Colonic mucosa (tissue), 4 donors: ENCODE measurements at regions not wholly inside any gene's neighbourhood (a gene's known extent, or its start where the extent isn't known, plus 50 kb on each side); places are given as distances from the start of the nearest gene placed in this dataset.

ENCODE experiments used
- DNase-seq: peaks from one replicate; pipeline ENCODE4 v3.0.0-alpha.2; 2020
- H3K27ac ChIP-seq: fragments of 200-600 bp; one replicate; pipeline ENCODE4 v1.8.0; 2021
- H3K27me3 ChIP-seq: fragments of 200-600 bp; one replicate; pipeline ENCODE4 v1.8.0; 2021
- H3K36me3 ChIP-seq: fragments of 200-600 bp; one replicate; pipeline ENCODE4 v1.8.0; 2021
- H3K4me1 ChIP-seq: fragments of 200-600 bp; one replicate; pipeline ENCODE4 v1.8.0; 2021; ENCODE audit warnings: mild to moderate bottlenecking
- H3K4me3 ChIP-seq: fragments of 200-600 bp; one replicate; pipeline ENCODE4 v1.8.0; 2021
- H3K9ac ChIP-seq, 2 donors: one replicate each; pipeline ENCODE4 v1.7.0; 2013; ENCODE audit warnings: control low read depth in 2 of 2, low read depth in 2 of 2, low read length in 2 of 2
- H3K9me3 ChIP-seq: fragments of 200-600 bp; one replicate; pipeline ENCODE4 v1.8.0; 2021
- CTCF ChIP-seq: fragments of 200-600 bp; IDR thresholded peaks from one replicate; pipeline ENCODE4 v1.8.0; 2022; ENCODE audit warnings: antibody characterized with exemption, mild to moderate bottlenecking
- intact Hi-C: fragments of 100-400 bp; cut with DNase I; formaldehyde crosslinking; loops from one replicate; pipeline ENCODE4 v1.14.1; 2022
- donor health status: healthy.
- donor health status: DM: no; HTN: no; CAD: no.
- donor health status: DM: no; HTN: no; CAD: no.

GRCh38 chr2:367246-367645, 79.4 kb upstream of the ALKAL2 start:
- H3K4me1 ChIP-seq: no peaks in the 10 kb centered on the region
- no peaks in the 10 kb centered on the region for H3K27me3 ChIP-seq
- no peaks in the 10 kb centered on the region for H3K36me3 ChIP-seq
- intact Hi-C loops: no loop called here
- TF ChIP-seq CTCF: no peak
- H3K27ac ChIP-seq: no peak overlapping the region
- no peak for DNase-seq
- H3K9ac ChIP-seq: no peak overlapping the region
- no peak overlapping the region for H3K4me3 ChIP-seq
- H3K9me3 ChIP-seq: no peaks in the 10 kb centered on the region

- H3K9me3 ChIP-seq: no peaks in the 10 kb centered on the region
- no peak for DNase-seq
- no peaks in the 10 kb centered on the region for H3K4me1 ChIP-seq
- TF ChIP-seq CTCF: no peak
- intact Hi-C loops: no loop called here
- H3K4me3 ChIP-seq: no peak overlapping the region
- no peak overlapping the region for H3K9ac ChIP-seq
- H3K27me3 ChIP-seq: no peaks in the 10 kb centered on the region
- no peaks in the 10 kb centered on the region for H3K36me3 ChIP-seq
- H3K27ac ChIP-seq: no peak overlapping the region
Measured at GRCh38 chr2:366706-367105, 78.8 kb upstream of the ALKAL2 start.

- Histone ChIP-seq H3K4me1 (no peaks in the 10 kb centered on the region), H3K9ac (no peak overlapping the region), H3K4me3 (no peak overlapping the region), H3K36me3 (no peaks in the 10 kb centered on the region), H3K9me3 (no peaks in the 10 kb centered on the region), H3K27ac (no peak overlapping the region), H3K27me3 (no peaks in the 10 kb centered on the region)
- intact Hi-C loops: no loop called here
- no peak for TF ChIP-seq CTCF
- DNase-seq: no peak
Measured at GRCh38 chr2:365367-366275, 77.7 kb upstream of the ALKAL2 start.

- Histone ChIP-seq H3K27me3 (no peaks in the 10 kb centered on the region), H3K9ac (no peak overlapping the region), H3K4me1 (no peaks in the 10 kb centered on the region), H3K36me3 (no peaks in the 10 kb centered on the region), H3K9me3 (no peaks in the 10 kb centered on the region), H3K27ac (no peak overlapping the region), H3K4me3 (no peak overlapping the region)
- TF ChIP-seq CTCF: no peak
- no peak for DNase-seq
- intact Hi-C loops: no loop called here
Measured at GRCh38 chr2:363824-364470, 76.1 kb upstream of the ALKAL2 start.

- H3K27me3 ChIP-seq: no peaks in the 10 kb centered on the region
- no peaks in the 10 kb centered on the region for H3K9me3 ChIP-seq
- no peak for DNase-seq
- no peak overlapping the region for H3K4me3 ChIP-seq
- no peak for TF ChIP-seq CTCF
- intact Hi-C loops: no loop called here
- H3K9ac ChIP-seq: no peak overlapping the region
- no peak overlapping the region for H3K27ac ChIP-seq
- no peaks in the 10 kb centered on the region for H3K4me1 ChIP-seq
- H3K36me3 ChIP-seq: no peaks in the 10 kb centered on the region
Measured at GRCh38 chr2:362924-363323, 75.0 kb upstream of the ALKAL2 start.
